Bone marrow (tissue), 2 donors: ENCODE measurements at regions not wholly inside any gene's neighbourhood (a gene's known extent, or its start where the extent isn't known, plus 50 kb on each side); places are given as distances from the start of the nearest gene placed in this dataset.
"Not testable (repeated sequence)": the region's sequence is repeated elsewhere in the genome, so short reads cannot be mapped to it uniquely, and the experiment has no call there.

Experiments
- DNase-seq, 2 donors: peaks; one replicate each; lab custom pipeline; 2025; lab: John Stamatoyannopoulos, UW

- DNase-seq: no peak
These were observed 476.8 kb upstream of the ADGRB3 start for GRCh38 chr6:68158256-68158655.

GRCh38 chr6:68144667-68145066 is 490.4 kb upstream of the ADGRB3 start:
- DNase-seq: no peak

GRCh38 chr6:68141190-68141589 is 493.9 kb upstream of the ADGRB3 start:
- no peak for DNase-seq

GRCh38 chr6:68139130-68139529 is 496.0 kb upstream of the ADGRB3 start:
- no peak for DNase-seq

- no peak for DNase-seq
These were observed 500.3 kb upstream of the ADGRB3 start for GRCh38 chr6:68134796-68135195.

GRCh38 chr6:68128211-68128610 is 506.9 kb upstream of the ADGRB3 start:
- no peak for DNase-seq

- DNase-seq: no peak
These were observed 508.0 kb upstream of the ADGRB3 start for GRCh38 chr6:68127074-68127473.

GRCh38 chr6:68126089-68126749 is 508.9 kb upstream of the ADGRB3 start:
- no peak for DNase-seq

GRCh38 chr6:68122975-68123374 is 512.1 kb upstream of the ADGRB3 start:
- DNase-seq: not testable (repeated sequence)

- no peak for DNase-seq
These were observed 513.0 kb upstream of the ADGRB3 start for GRCh38 chr6:68122032-68122431.

GRCh38 chr6:68120954-68121353 is 514.1 kb upstream of the ADGRB3 start:
- not testable (repeated sequence) for DNase-seq

- no peak for DNase-seq
These were observed 520.5 kb upstream of the ADGRB3 start for GRCh38 chr6:68114463-68115047.

- no peak for DNase-seq
These were observed 526.7 kb upstream of the ADGRB3 start for GRCh38 chr6:68108233-68108835.

- DNase-seq: no peak
These were observed 541.0 kb upstream of the ADGRB3 start for GRCh38 chr6:68094070-68094469.

GRCh38 chr6:68087399-68088133 is 547.5 kb upstream of the ADGRB3 start:
- DNase-seq: no peak

- no peak for DNase-seq
These were observed 548.9 kb upstream of the ADGRB3 start for GRCh38 chr6:68086199-68086598.

GRCh38 chr6:68085599-68085998 is 549.5 kb upstream of the ADGRB3 start:
- DNase-seq: not testable (repeated sequence)

GRCh38 chr6:68082086-68082485 is 553.0 kb upstream of the ADGRB3 start:
- DNase-seq: no peak

GRCh38 chr6:68080074-68080473 is 555.0 kb upstream of the ADGRB3 start:
- no peak for DNase-seq

GRCh38 chr6:68077661-68078060 is 557.4 kb upstream of the ADGRB3 start:
- DNase-seq: no peak

GRCh38 chr6:68071740-68072139 is 563.3 kb upstream of the ADGRB3 start:
- DNase-seq: no peak

- DNase-seq: no peak
These were observed 565.0 kb upstream of the ADGRB3 start for GRCh38 chr6:68069921-68070710.
